Common myeloid progenitor, CD34-positive (primary cell): ENCODE measurements at regions not wholly inside any gene's neighbourhood (a gene's known extent, or its start where the extent isn't known, plus 50 kb on each side); places are given as distances from the start of the nearest gene placed in this dataset.

Experiments used
- CTCF ChIA-PET: fragments of 350-600 bp; sonication (Branson Sonifier 250); formaldehyde crosslinking; loops from one replicate; lab custom pipeline; 2021; ENCODE audit warnings: antibody characterized with exemption; lab: Charles Lee
- POLR2A ChIA-PET: fragments of 350-600 bp; sonication (Branson Sonifier 250); formaldehyde crosslinking; loops from one replicate; lab custom pipeline; 2021; ENCODE audit warnings: antibody characterized with exemption; lab: Charles Lee
- DNase-seq, 3 donors: peaks; one replicate each; pipeline versions ENCODE4 v3.0.0 to v3.0.0-alpha.2; 2013
- H3K27ac ChIP-seq, 2 experiments: 1 replicate in 1 of 2; 2 replicates in 1 of 2; pipeline ENCODE4 v1.7.0; 2013; ENCODE audit warnings: inconsistent platforms in 2 of 2, low read length in 2 of 2, mild to moderate bottlenecking in 2 of 2, low read depth in 1 of 2, moderate library complexity in 1 of 2; ENCODE audit not compliant: severe bottlenecking in 2 of 2, insufficient read depth in 1 of 2, poor library complexity in 1 of 2
- H3K27me3 ChIP-seq, 5 experiments: replicated peaks in 2 of 5; 1 replicate in 3 of 5; 2 replicates in 2 of 5; pipeline versions ENCODE4 v1.6.1 to v1.7.0; 2013; ENCODE audit warnings: low read length in 4 of 5, mild to moderate bottlenecking in 2 of 5, moderate library complexity in 2 of 5, inconsistent platforms in 1 of 5; ENCODE audit not compliant: insufficient read depth in 5 of 5, control insufficient read depth in 4 of 5
- H3K36me3 ChIP-seq, 4 experiments: 1 replicate in 2 of 4; 2 replicates in 2 of 4; pipeline versions ENCODE4 v1.6.1 to v1.7.0; 2013; ENCODE audit warnings: low read length in 3 of 4, control low read depth in 1 of 4, mild to moderate bottlenecking in 1 of 4; ENCODE audit not compliant: control insufficient read depth in 4 of 4, insufficient read depth in 4 of 4
- H3K4me1 ChIP-seq, 4 experiments: 1 replicate in 3 of 4; 2 replicates in 1 of 4; pipeline versions ENCODE4 v1.6.1 to v1.7.1; 2013; ENCODE audit warnings: low read length in 3 of 4, mild to moderate bottlenecking in 3 of 4, control low read depth in 1 of 4, inconsistent platforms in 1 of 4, moderate library complexity in 1 of 4; ENCODE audit not compliant: control insufficient read depth in 4 of 4, insufficient read depth in 4 of 4; ENCODE audit errors: control extremely low read depth in 1 of 4
- H3K4me3 ChIP-seq, 7 experiments: 1 replicate in 4 of 7; 2 replicates in 3 of 7; pipeline versions ENCODE4 v1.5.1 to v1.7.0; 2013; ENCODE audit warnings: mild to moderate bottlenecking in 7 of 7, low read length in 6 of 7, moderate library complexity in 6 of 7, inconsistent platforms in 2 of 7, low read depth in 2 of 7, control low read depth in 1 of 7; ENCODE audit not compliant: insufficient read depth in 4 of 7, control insufficient read depth in 1 of 7; ENCODE audit errors: extremely low read depth in 1 of 7
- H3K9me3 ChIP-seq, 5 experiments: 1 replicate in 4 of 5; 2 replicates in 1 of 5; pipeline versions ENCODE4 v1.6.1 to v1.7.1; 2013; ENCODE audit warnings: low read length in 4 of 5, mild to moderate bottlenecking in 2 of 5, inconsistent platforms in 1 of 5, low read depth in 1 of 5, moderate library complexity in 1 of 5; ENCODE audit not compliant: control insufficient read depth in 4 of 5, insufficient read depth in 2 of 5; ENCODE audit errors: control extremely low read depth in 1 of 5
- WGBS: methylation state at CpG from one replicate; pipeline ENCODE4 v1.1.5; 2013; ENCODE audit not compliant: insufficient coverage; 5-methylcytosine and 5-hydroxymethylcytosine counted together

GRCh38 chr1:81228926-81229325, 571.8 kb upstream of the ADGRL2 start:
- H3K4me3 ChIP-seq = no peak overlapping the region

GRCh38 chr1:81226603-81226928, 574.2 kb upstream of the ADGRL2 start:
- CTCF ChIA-PET = interaction anchor here (1.5 kb wide), 1 partner anchor 19 kb away, joined by 3 read pairs; no protein-coding TSS in a partner anchor
- 100% methylated on average over 2 of the region's 2 CpGs for WGBS

More at GRCh38 chr1:81228926-81229325, 571.8 kb upstream of the ADGRL2 start:
- Histone ChIP-seq H3K27ac (no peak overlapping the region), H3K27me3 (no peaks in the 10 kb centered on the region), H3K4me1 (peaks cover 4 to 19% (median 11%) of the 10 kb centered on the region in 4 experiments), H3K9me3 (no peaks in the 10 kb centered on the region), H3K36me3 (no peaks in the 10 kb centered on the region)
- POLR2A ChIA-PET = interaction anchor here (0.6 kb wide), 1 partner anchor 1260 kb away, joined by 3 read pairs; no protein-coding TSS in a partner anchor
- 83% methylated on average over 3 of the region's 6 CpGs for WGBS
- DNase-seq = no peak
- CTCF ChIA-PET = no interaction called here

GRCh38 chr1:81225789-81226602, 574.7 kb upstream of the ADGRL2 start:
- Histone ChIP-seq H3K27me3 (no peaks in the 10 kb centered on the region), H3K9me3 (peaks cover 0 to 6% (median 3%) of the 10 kb centered on the region in 5 experiments), H3K36me3 (no peaks in the 10 kb centered on the region), H3K4me3 (no peak overlapping the region), H3K4me1 (no peaks in the 10 kb centered on the region), H3K27ac (no peak overlapping the region)
- no peak for DNase-seq
- WGBS = 95% methylated on average over 4 of the region's 7 CpGs
- ChIA-PET CTCF (interaction anchor here (1.5 kb wide), 1 partner anchor 18 kb away, joined by 3 read pairs; no protein-coding TSS in a partner anchor), POLR2A (no interaction called here)

More at GRCh38 chr1:81226603-81226928, 574.2 kb upstream of the ADGRL2 start:
- POLR2A ChIA-PET = no interaction called here
- Histone ChIP-seq H3K36me3 (no peaks in the 10 kb centered on the region), H3K27ac (no peak overlapping the region), H3K9me3 (peaks cover 0 to 3% (median 0%) of the 10 kb centered on the region in 5 experiments), H3K4me1 (peaks cover 0 to 5% (median 2%) of the 10 kb centered on the region in 4 experiments), H3K4me3 (no peak overlapping the region), H3K27me3 (no peaks in the 10 kb centered on the region)
- DNase-seq = no peak

- CTCF ChIA-PET = no interaction called here
- H3K4me1 ChIP-seq = no peaks in the 10 kb centered on the region
- no peak for DNase-seq
- no peaks in the 10 kb centered on the region for H3K27me3 ChIP-seq
- H3K4me3 ChIP-seq = no peak overlapping the region
- H3K27ac ChIP-seq = no peak overlapping the region
- peaks cover 0 to 9% (median 4%) of the 10 kb centered on the region in 5 experiments for H3K9me3 ChIP-seq
- H3K36me3 ChIP-seq = no peaks in the 10 kb centered on the region
- POLR2A ChIA-PET = no interaction called here
These were observed 576.5 kb upstream of the ADGRL2 start for GRCh38 chr1:81224222-81224621.

- Histone ChIP-seq H3K27me3 (no peaks in the 10 kb centered on the region), H3K27ac (no peak overlapping the region), H3K9me3 (peaks cover 0 to 9% (median 4%) of the 10 kb centered on the region in 5 experiments), H3K4me3 (no peak overlapping the region), H3K36me3 (no peaks in the 10 kb centered on the region), H3K4me1 (no peaks in the 10 kb centered on the region)
- POLR2A ChIA-PET = no interaction called here
- 100% methylated on average over 1 of the region's 4 CpGs for WGBS
- CTCF ChIA-PET = no interaction called here
- no peak for DNase-seq
These were observed 579.2 kb upstream of the ADGRL2 start for GRCh38 chr1:81221564-81221963.

GRCh38 chr1:81220614-81221071, 580.1 kb upstream of the ADGRL2 start:
- H3K27me3 ChIP-seq = no peaks in the 10 kb centered on the region
- peaks cover 0 to 9% (median 4%) of the 10 kb centered on the region in 5 experiments for H3K9me3 ChIP-seq
- H3K36me3 ChIP-seq = no peaks in the 10 kb centered on the region
- CTCF ChIA-PET = no interaction called here
- POLR2A ChIA-PET = no interaction called here
- no peaks in the 10 kb centered on the region for H3K4me1 ChIP-seq
- H3K27ac ChIP-seq = no peak overlapping the region
- DNase-seq = no peak
- 99% methylated on average over 10 of the region's 11 CpGs for WGBS
- H3K4me3 ChIP-seq = no peak overlapping the region

- Histone ChIP-seq H3K4me3 (no peak overlapping the region), H3K27ac (no peak overlapping the region), H3K9me3 (peaks cover 0 to 9% (median 4%) of the 10 kb centered on the region in 5 experiments), H3K27me3 (no peaks in the 10 kb centered on the region), H3K4me1 (peaks cover 0 to 3% (median 1%) of the 10 kb centered on the region in 4 experiments), H3K36me3 (no peaks in the 10 kb centered on the region)
- DNase-seq = no peak
- WGBS = no CpG with 5 or more reads among the region's 1 CpG
- ChIA-PET CTCF (no interaction called here), POLR2A (no interaction called here)
These were observed 583.7 kb upstream of the ADGRL2 start for GRCh38 chr1:81217058-81217457.
